Hematopoietic multipotent progenitor cell treated with erythropoietin and hydrocortisone succinate and interleukin-3 and kit ligand, for 15 days (in vitro differentiated cells): ENCODE measurements at regions not wholly inside any gene's neighbourhood (a gene's known extent, or its start where the extent isn't known, plus 50 kb on each side); places are given as distances from the start of the nearest gene placed in this dataset.
"Not testable (repeated sequence)": the region's sequence is repeated elsewhere in the genome, so short reads cannot be mapped to it uniquely, and the experiment has no call there.

Source experiments
- DNase-seq: peaks from one replicate; pipeline ENCODE4 v3.0.0-alpha.2; 2015; ENCODE audit warnings: low spot score

GRCh38 chrX:25141684-25142083 lies 125.9 kb upstream of the ARX start:
- no peak for DNase-seq

DNA sequence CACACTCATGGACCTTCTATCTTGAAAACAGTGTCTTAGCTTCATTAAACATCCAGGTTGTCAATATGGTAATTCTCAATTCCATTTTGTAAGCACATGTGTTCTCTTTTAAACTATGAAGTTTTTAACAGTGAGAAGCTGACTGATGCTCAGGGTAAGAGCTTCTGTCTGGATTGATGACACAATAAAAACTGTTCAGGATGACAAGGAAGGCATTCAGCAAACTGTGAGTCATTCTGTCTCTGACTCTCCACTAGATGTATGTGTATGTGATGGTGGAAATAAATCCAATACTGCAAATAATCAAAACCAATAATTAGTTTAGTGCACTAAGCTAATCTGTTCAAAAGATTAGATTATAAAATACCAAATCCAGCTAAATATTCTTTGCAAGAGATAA lies 115.3 kb upstream of the ARX start:
- DNase-seq = no peak

DNA sequence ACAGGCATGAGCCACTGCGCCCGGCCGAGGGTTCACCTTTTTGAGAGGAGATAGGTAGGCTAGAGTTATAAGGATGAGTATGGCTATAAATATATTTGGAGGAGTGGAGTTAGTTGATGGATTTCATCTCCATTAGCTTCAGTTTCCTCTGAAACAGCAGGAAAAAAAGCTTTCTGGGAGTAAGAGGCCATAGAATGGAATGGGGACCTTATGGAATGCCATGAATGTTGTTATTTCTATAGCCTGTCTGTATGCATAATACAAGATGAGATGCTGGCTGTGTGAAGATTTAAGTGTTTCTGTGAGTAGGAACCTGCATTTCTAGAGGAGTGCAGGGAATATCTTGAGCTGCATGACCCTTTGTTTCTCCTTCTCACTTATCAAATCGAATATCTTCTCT lies 114.9 kb upstream of the ARX start:
- no peak for DNase-seq

- no peak for DNase-seq
Observed at GRCh38 chrX:25125483-25125882, 109.7 kb upstream of the ARX start.

DNA sequence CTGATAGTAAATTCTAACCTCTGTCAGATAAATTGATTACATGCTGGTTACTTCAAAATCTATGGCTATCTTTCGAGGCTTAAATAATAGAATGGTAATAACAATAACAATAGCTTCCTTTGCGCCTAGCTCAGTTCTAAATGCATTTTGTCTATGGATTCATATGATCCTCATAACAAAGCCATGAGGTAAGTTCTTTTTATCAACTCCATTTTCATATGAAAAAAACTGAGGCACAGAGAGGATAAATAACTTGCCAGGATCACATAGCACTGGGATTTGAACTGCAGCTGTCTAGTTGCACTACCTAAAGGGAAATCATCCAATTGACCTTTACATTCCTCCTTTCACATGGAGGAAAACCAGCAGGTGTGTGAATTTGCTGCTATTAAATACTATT lies 108.6 kb upstream of the ARX start:
- DNase-seq = no peak

GRCh38 chrX:25112156-25112555 lies 96.4 kb upstream of the ARX start:
- no peak for DNase-seq

- DNase-seq = no peak
Observed at GRCh38 chrX:25108481-25108880, 92.7 kb upstream of the ARX start.

- DNase-seq = no peak
Observed at GRCh38 chrX:25105221-25105620, 89.5 kb upstream of the ARX start.

DNA sequence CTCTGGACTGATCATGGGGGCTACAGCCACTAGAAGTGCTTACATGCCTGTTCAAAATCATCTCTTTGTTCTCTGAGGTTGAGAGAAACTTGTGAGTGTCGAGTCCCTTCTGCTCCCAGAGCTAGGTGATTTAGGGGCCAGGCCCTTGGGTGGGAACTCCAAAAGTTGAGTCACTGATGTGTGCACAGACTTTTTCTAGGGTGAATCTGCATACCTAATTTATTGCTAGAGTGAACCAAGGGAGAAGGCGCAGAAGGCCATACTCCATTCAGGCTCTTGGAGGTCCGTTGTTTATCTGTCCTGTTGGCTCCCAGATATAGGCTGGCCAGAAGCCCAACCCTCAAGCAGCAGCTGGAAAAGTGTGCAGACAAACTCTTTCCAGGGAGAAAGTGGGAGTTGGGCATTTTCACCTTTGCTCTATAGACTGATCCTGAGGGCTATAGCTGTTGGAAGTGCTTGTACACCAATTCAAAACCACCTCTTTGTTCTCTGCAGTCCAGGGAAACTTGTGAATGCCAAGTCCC lies 80.8 kb upstream of the ARX start:
- no peak for DNase-seq

DNA sequence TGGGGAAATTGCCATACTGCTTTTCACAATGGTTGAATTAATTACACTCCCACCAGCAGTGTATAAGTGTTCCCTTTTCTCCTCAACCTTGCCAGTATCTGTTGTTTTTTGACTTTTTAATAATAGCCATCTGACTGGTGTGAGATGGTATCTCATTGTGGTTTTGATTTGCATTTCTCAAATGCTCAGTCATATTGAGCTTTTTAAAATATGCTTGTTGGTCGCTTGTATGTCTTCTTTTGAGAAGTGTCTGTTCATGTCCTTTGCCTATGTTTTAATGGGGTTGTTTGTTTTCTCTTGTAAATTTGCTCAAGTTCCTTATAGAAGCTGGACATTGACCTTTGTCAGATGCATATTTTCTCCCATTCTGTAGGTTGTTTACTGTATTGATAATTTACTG lies 75.4 kb upstream of the ARX start:
- not testable (repeated sequence) for DNase-seq

GRCh38 chrX:25084446-25084845 lies 68.7 kb upstream of the ARX start:
- DNase-seq = no peak

GRCh38 chrX:25083661-25084060 lies 67.9 kb upstream of the ARX start:
- no peak for DNase-seq

DNA sequence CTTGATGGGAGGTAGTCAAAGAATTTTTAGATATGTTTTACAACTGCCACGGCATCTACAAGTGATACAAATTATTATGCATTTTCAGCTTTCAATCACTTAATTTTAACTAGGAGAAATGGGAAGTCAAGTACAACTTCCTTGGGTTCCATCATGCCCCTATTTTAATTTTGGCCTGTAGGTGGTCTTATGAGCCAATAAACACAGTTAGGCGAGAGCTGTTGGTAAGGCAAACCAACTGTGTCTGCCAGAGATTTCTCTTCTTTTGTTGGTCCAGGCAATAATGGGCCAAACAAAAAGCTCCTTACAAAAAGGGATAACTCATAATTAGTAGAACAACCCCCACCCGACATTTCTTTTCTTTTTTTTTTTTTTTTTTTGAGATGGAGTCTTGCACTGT lies 63.3 kb upstream of the ARX start:
- DNase-seq = no peak

- no peak for DNase-seq
Observed at GRCh38 chrX:25076941-25077500, 61.3 kb upstream of the ARX start.

DNA sequence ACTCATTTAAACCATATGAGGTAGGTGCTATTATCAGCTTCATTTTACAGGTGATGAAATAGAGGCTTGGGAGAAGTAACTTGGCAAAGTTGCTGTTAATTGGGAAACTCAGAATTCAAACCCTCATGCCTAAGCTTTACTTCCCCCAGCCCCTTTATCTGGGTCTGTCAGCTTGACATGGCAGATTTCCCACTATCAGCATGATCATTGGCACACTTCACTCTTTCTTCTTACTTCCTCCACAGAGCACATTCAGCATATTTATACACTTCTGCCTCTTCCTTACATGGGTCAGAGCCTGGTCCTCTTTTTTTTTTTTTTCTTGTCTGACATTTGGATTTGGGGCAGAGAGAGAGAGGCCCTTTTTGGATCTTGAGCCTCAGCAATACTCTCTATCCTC lies 56.5 kb upstream of the ARX start:
- no peak for DNase-seq

DNA sequence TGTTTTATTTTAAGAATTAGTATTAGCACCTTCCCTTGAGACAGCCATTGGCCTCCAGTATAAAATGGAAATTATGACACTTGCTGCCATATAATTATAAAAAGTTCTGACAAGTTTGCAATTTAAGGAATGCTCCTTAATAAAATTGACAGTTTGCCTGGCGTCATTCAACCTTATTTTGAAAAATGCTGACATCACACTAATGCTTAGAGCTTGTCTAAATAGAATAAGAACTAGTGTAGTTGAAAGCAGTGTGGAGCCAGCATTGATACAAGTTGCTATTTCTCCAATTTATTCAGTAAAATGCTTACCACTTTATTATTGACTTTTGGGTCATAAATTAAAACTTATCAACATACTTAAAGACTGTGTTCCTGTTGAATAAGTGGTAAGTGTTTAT lies 54.3 kb upstream of the ARX start:
- no peak for DNase-seq

DNA sequence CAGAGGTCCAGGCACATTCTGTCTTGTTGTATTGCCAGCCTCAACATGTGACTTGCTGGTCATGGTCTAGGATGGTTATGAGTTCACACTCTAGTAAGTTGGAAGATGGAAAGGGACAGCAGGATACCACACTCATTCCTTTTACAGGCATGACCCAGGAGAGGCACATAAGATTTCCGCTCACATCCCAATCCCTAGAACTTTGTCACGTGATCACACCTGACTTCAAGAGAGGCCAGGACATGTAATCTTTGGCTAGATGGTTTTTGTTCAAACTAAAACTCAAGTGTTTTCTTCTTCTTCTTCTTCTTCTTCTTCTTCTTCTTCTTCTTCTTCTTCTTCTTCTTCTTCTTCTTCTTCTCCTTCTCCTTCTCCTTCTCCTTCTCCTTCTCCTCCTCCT lies 53.4 kb upstream of the ARX start:
- DNase-seq = no peak

GRCh38 chrX:25068340-25068739 lies 52.6 kb upstream of the ARX start:
- no peak for DNase-seq

DNA sequence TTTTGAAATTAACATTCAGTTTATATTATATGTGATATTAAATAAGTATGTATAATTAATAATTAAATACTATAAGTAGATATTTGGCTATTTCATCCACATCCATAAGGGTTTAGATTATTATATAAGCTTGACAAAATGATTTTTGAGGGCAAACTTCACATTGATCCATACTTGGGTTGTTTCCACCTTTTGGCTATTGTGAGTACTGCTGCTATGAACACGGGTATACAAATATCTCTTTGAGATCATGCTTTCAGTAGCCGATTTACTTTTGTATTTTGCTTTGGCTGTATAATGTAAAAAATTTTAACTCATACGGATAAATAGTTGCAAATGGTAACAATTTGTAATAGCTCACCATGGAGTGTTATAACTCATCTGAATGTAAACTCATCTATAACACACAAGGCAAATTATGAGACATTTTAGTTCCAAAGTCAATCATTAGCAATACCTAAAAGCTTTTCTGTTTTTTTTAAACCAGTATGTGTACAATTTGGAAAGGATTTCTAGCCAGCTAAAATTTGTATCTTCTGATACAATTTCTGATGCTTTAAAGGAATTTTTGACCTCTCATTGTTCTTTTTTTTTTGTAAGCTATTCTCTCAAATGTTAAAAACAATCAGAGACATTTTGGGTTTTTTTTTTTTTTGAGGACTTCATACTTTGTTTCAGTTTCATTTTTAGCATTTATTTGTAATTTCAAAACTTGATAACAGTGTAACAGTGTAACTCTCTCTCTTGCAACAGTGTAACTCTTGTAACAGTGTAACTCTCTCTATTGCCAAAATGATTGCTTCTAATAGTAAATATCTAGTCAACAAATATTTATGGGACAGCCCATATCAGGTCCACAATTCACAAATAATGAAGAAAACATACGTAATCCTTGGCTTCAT lies 51.8 kb upstream of the ARX start:
- DNase-seq = no peak

GRCh38 chrX:25066131-25066530 lies 50.4 kb upstream of the ARX start:
- DNase-seq = no peak
